ENCODE measurements at regions not wholly inside any gene's neighbourhood (a gene's known extent, or its start where the extent isn't known, plus 50 kb on each side); places are given as distances from the start of the nearest gene placed in this dataset.
"Not testable (repeated sequence)": the region's sequence is repeated elsewhere in the genome, so short reads cannot be mapped to it uniquely, and the experiment has no call there.

DNA sequence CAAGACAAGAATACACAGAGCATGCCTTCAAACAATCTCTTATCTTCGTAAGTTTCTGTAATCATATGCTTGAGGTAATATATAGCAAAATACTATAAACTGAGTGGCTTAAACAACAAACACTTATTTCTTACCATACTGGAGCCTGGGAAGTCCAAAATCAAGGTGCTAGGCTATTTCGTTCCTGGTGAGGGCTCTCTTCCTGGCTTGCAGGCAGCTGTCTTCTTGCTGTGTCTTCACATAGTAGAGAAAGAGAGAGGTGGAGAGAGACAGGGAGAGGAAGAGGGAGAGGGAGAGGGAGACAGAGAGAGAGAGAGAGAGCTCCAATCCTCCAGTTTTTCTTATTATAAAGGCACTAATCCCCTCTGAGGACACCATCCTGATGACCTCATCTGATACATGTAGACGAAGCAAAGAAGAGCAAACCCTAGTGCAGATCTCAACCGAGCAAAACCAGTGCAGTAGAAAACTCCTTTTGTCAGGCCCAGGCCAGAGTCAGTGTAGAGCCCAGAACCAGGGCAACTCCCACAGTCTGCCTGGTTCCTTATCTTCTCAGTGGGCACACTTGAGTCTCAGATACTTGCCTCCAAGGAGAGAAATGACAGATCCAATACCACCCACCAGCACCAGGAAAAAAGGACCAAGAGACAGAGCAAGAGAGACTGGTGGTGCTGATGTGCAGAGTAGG lies 297.1 kb upstream of the NCAM1 start:
- Histone ChIP-seq H2BK15ac (replicated peaks; ENCODE audit: low read depth) (no peak overlapping the region), H3K4me2 (ENCODE audit: low read length) (no peak overlapping the region), H3K4me3 (ENCODE audit: low read length) (no peak overlapping the region), H3K56ac (ENCODE audit: low read length) (no peak overlapping the region), H3K4me1 (ENCODE audit: control insufficient read depth, low read depth, low read length) (no peaks in the 10 kb centered on the region), H3K9ac (ENCODE audit: low read length) (no peak overlapping the region), H3K18ac (ENCODE audit: low read length) (no peak overlapping the region), H3K27me3 (ENCODE audit: insufficient read depth, low read length, poor library complexity) (no peaks in the 10 kb centered on the region), H2BK5ac (ENCODE audit: low read length) (no peak overlapping the region), H3K4ac (ENCODE audit: low read depth, low read length) (no peak overlapping the region), H3K23ac (ENCODE audit: low read length) (no peak overlapping the region), H3K27ac (ENCODE audit: low read depth, low read length) (no peak overlapping the region), H3K79me1 (ENCODE audit: low read length) (no peaks in the 10 kb centered on the region), H3K36me3 (ENCODE audit: control insufficient read depth, insufficient read depth, low read length) (no peaks in the 10 kb centered on the region), H4K8ac (ENCODE audit: low read depth, low read length) (no peak overlapping the region), H2BK120ac (ENCODE audit: low read depth, low read length) (no peak overlapping the region), H4K5ac (ENCODE audit: low read length) (no peak overlapping the region), H3K79me2 (ENCODE audit: control insufficient read depth, insufficient read depth, low read length) (no peaks in the 10 kb centered on the region), H2AK5ac (ENCODE audit: low read length) (no peak overlapping the region)
- WGBS (ENCODE audit: extremely low coverage, insufficient coverage, low lambda C conversion rate), result no CpG with 5 or more reads among the region's 4 CpGs
- DNase-seq, result peak; percentile 10

- Histone ChIP-seq H2BK15ac (replicated peaks; ENCODE audit: low read depth) (no peak overlapping the region), H3K27me3 (ENCODE audit: insufficient read depth, low read length, poor library complexity) (no peaks in the 10 kb centered on the region), H3K36me3 (ENCODE audit: control insufficient read depth, insufficient read depth, low read length) (no peaks in the 10 kb centered on the region), H3K27ac (ENCODE audit: low read depth, low read length) (no peak overlapping the region), H3K4me3 (ENCODE audit: low read length) (no peak overlapping the region), H3K79me2 (ENCODE audit: control insufficient read depth, insufficient read depth, low read length) (no peaks in the 10 kb centered on the region), H3K4me2 (ENCODE audit: low read length) (no peak overlapping the region), H2BK5ac (ENCODE audit: low read length) (no peak overlapping the region), H3K9ac (ENCODE audit: low read length) (no peak overlapping the region), H3K18ac (ENCODE audit: low read length) (no peak overlapping the region), H3K23ac (ENCODE audit: low read length) (no peak overlapping the region), H3K4me1 (ENCODE audit: control insufficient read depth, low read depth, low read length) (no peaks in the 10 kb centered on the region), H4K5ac (ENCODE audit: low read length) (no peak overlapping the region), H2BK120ac (ENCODE audit: low read depth, low read length) (no peak overlapping the region), H4K8ac (ENCODE audit: low read depth, low read length) (no peak overlapping the region), H2AK5ac (ENCODE audit: low read length) (no peak overlapping the region), H3K79me1 (ENCODE audit: low read length) (no peaks in the 10 kb centered on the region), H3K4ac (ENCODE audit: low read depth, low read length) (no peak overlapping the region), H3K56ac (ENCODE audit: low read length) (no peak overlapping the region)
- WGBS (ENCODE audit: extremely low coverage, insufficient coverage, low lambda C conversion rate), result no CpG with 5 or more reads among the region's 2 CpGs
- DNase-seq, result no peak
These were observed 295.9 kb upstream of the NCAM1 start for GRCh38 chr11:112665291-112665690.

GRCh38 chr11:112666253-112666652 lies 295.0 kb upstream of the NCAM1 start:
- no peak overlapping the region for H3K18ac ChIP-seq (ENCODE audit: low read length)
- H3K4me1 ChIP-seq (ENCODE audit: control insufficient read depth, low read depth, low read length), result no peaks in the 10 kb centered on the region
- H3K27me3 ChIP-seq (ENCODE audit: insufficient read depth, low read length, poor library complexity), result no peaks in the 10 kb centered on the region
- H2BK5ac ChIP-seq (ENCODE audit: low read length), result no peak overlapping the region
- H3K4me2 ChIP-seq (ENCODE audit: low read length), result no peak overlapping the region
- no CpG with 5 or more reads among the region's 1 CpG for WGBS (ENCODE audit: extremely low coverage, insufficient coverage, low lambda C conversion rate)
- no peak overlapping the region for H4K5ac ChIP-seq (ENCODE audit: low read length)
- H3K79me2 ChIP-seq (ENCODE audit: control insufficient read depth, insufficient read depth, low read length), result no peaks in the 10 kb centered on the region
- no peaks in the 10 kb centered on the region for H3K36me3 ChIP-seq (ENCODE audit: control insufficient read depth, insufficient read depth, low read length)
- no peak overlapping the region for H2AK5ac ChIP-seq (ENCODE audit: low read length)
- no peak overlapping the region for H3K27ac ChIP-seq (ENCODE audit: low read depth, low read length)
- no peak overlapping the region for H3K4ac ChIP-seq (ENCODE audit: low read depth, low read length)
- H3K79me1 ChIP-seq (ENCODE audit: low read length), result no peaks in the 10 kb centered on the region
- no peak overlapping the region for H2BK15ac ChIP-seq (replicated peaks; ENCODE audit: low read depth)
- H3K9ac ChIP-seq (ENCODE audit: low read length), result no peak overlapping the region
- no peak for DNase-seq
- no peak overlapping the region for H3K4me3 ChIP-seq (ENCODE audit: low read length)
- no peak overlapping the region for H2BK120ac ChIP-seq (ENCODE audit: low read depth, low read length)
- H3K23ac ChIP-seq (ENCODE audit: low read length), result no peak overlapping the region
- no peak overlapping the region for H3K56ac ChIP-seq (ENCODE audit: low read length)
- no peak overlapping the region for H4K8ac ChIP-seq (ENCODE audit: low read depth, low read length)

DNA sequence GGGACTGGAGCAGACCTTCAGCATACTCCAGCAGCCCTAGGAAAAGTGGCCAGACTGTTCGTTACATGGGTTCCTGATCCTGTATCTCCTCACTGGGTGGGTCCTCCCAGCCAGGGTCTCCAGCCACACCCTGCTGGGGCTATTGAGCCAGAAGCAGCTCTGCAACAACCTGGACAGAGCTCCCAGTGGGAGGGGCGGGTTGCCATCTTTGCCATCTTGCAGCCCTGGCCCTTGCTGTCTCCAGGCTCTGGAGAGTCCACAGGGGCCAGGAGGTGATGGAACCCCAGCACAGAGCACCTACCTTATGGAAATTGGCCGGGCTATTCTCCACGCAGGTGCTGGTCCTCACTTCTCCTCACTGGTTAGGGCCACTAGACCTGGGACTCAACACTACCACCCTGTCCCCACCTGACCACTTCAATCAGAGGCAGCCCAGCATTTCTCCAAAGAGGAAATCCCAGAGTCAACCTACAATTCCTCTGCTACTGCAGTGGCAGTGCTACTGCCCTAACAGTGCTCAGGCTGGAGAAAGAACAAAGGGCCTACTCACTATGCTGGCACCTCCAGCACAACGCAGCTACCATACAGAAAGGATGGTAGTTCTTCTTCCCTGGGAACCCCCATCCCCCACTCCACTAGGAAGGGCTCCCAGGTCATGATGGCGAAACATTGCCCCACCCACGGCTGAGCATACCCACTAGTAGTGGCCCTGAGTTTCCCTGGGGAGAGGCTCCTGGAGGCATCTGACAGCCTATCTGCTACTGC lies 290.2 kb upstream of the NCAM1 start:
- Histone ChIP-seq H2BK5ac (ENCODE audit: low read length) (no peak overlapping the region), H3K36me3 (ENCODE audit: control insufficient read depth, insufficient read depth, low read length) (no peaks in the 10 kb centered on the region), H2BK15ac (replicated peaks; ENCODE audit: low read depth) (no peak overlapping the region), H3K79me1 (ENCODE audit: low read length) (no peaks in the 10 kb centered on the region), H3K4me2 (ENCODE audit: low read length) (no peak overlapping the region), H3K23ac (ENCODE audit: low read length) (no peak overlapping the region), H4K8ac (ENCODE audit: low read depth, low read length) (no peak overlapping the region), H3K18ac (ENCODE audit: low read length) (no peak overlapping the region), H3K79me2 (ENCODE audit: control insufficient read depth, insufficient read depth, low read length) (no peaks in the 10 kb centered on the region), H2BK120ac (ENCODE audit: low read depth, low read length) (no peak overlapping the region), H3K9ac (ENCODE audit: low read length) (no peak overlapping the region), H3K27ac (ENCODE audit: low read depth, low read length) (no peak overlapping the region), H2AK5ac (ENCODE audit: low read length) (no peak overlapping the region), H3K4me3 (ENCODE audit: low read length) (no peak overlapping the region), H3K4ac (ENCODE audit: low read depth, low read length) (no peak overlapping the region), H3K27me3 (ENCODE audit: insufficient read depth, low read length, poor library complexity) (no peaks in the 10 kb centered on the region), H4K5ac (ENCODE audit: low read length) (no peak overlapping the region), H3K4me1 (ENCODE audit: control insufficient read depth, low read depth, low read length) (no peaks in the 10 kb centered on the region), H3K56ac (ENCODE audit: low read length) (no peak overlapping the region)
- no peak for DNase-seq
- WGBS (ENCODE audit: extremely low coverage, insufficient coverage, low lambda C conversion rate), result no CpG with 5 or more reads among the region's 7 CpGs

- H3K27ac ChIP-seq (ENCODE audit: low read depth, low read length); DNase-seq: not testable (repeated sequence)
These were observed 287.8 kb upstream of the NCAM1 start for GRCh38 chr11:112673401-112673800.

More at GRCh38 chr11:112673401-112673800, 287.8 kb upstream of the NCAM1 start:
- not testable (repeated sequence) for H3K56ac ChIP-seq (ENCODE audit: low read length); H3K9ac ChIP-seq (ENCODE audit: low read length); H3K79me1 ChIP-seq (ENCODE audit: low read length); H3K23ac ChIP-seq (ENCODE audit: low read length); H3K18ac ChIP-seq (ENCODE audit: low read length); H3K36me3 ChIP-seq (ENCODE audit: control insufficient read depth, insufficient read depth, low read length); H3K27me3 ChIP-seq (ENCODE audit: insufficient read depth, low read length, poor library complexity); H2AK5ac ChIP-seq (ENCODE audit: low read length); H3K4me2 ChIP-seq (ENCODE audit: low read length); H3K4ac ChIP-seq (ENCODE audit: low read depth, low read length); H3K4me3 ChIP-seq (ENCODE audit: low read length); H2BK5ac ChIP-seq (ENCODE audit: low read length); H3K4me1 ChIP-seq (ENCODE audit: control insufficient read depth, low read depth, low read length); H2BK15ac ChIP-seq (replicated peaks; ENCODE audit: low read depth); H2BK120ac ChIP-seq (ENCODE audit: low read depth, low read length); H4K8ac ChIP-seq (ENCODE audit: low read depth, low read length); H3K79me2 ChIP-seq (ENCODE audit: control insufficient read depth, insufficient read depth, low read length); H4K5ac ChIP-seq (ENCODE audit: low read length)
- WGBS (ENCODE audit: extremely low coverage, insufficient coverage, low lambda C conversion rate), result no CpG with 5 or more reads among the region's 2 CpGs

Measured in mesendoderm (in vitro differentiated cells).